ENCODE measurements at regions not wholly inside any gene's neighbourhood (a gene's known extent, or its start where the extent isn't known, plus 50 kb on each side); places are given as distances from the start of the nearest gene placed in this dataset.
A peak's percentile ranks its signal among the peaks of the same experiment; 100 is the strongest.

DNA sequence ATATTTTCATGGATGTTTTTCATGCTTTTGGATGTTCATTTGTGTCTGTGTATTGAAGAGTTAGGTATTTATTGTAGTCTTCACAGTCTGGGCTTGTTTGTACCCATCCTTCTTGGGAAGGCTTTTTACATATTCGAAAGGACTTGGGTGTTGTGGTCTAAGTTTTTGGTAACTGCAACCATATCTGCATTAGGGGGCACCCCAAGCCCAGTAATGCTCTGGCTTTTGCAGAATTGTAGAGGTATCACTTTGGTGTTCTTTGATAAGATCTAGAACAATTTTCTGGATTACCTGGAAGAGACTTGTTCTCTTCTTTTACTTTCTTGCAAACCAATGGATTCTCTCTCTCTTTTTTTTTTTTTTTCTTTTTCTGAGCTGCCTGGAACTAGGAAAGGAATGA lies 581.3 kb downstream of the DACH1 start:
- Histone ChIP-seq H3K4me1 (ENCODE audit: control extremely low read depth in 1 of 4, control insufficient read depth in 4 of 4, insufficient read depth in 4 of 4, low read length in 3 of 4) (peaks cover 0 to 3% (median under 1%) of the 10 kb centered on the region in 4 experiments), H3K4me3 (ENCODE audit: control insufficient read depth in 1 of 7, extremely low read depth in 1 of 7, insufficient read depth in 4 of 7, low read depth in 2 of 7, low read length in 6 of 7) (no peak overlapping the region), H3K36me3 (ENCODE audit: control insufficient read depth in 4 of 4, insufficient read depth in 4 of 4, low read length in 3 of 4) (no peaks in the 10 kb centered on the region), H3K9me3 (ENCODE audit: control extremely low read depth in 1 of 5, control insufficient read depth in 4 of 5, insufficient read depth in 2 of 5, low read depth in 1 of 5, low read length in 4 of 5) (no peaks in the 10 kb centered on the region), H3K27ac (ENCODE audit: insufficient read depth in 1 of 2, low read depth in 1 of 2, low read length in 2 of 2, poor library complexity in 1 of 2, severe bottlenecking in 2 of 2) (no peak overlapping the region), H3K27me3 (replicated peaks in 2 of 5; ENCODE audit: control insufficient read depth in 4 of 5, insufficient read depth in 5 of 5, low read length in 4 of 5) (no peaks in the 10 kb centered on the region)
- WGBS (ENCODE audit: insufficient coverage): no CpG with 5 or more reads among the region's 1 CpG
- CTCF ChIA-PET: interaction anchor here (1.5 kb wide), 1 partner anchor 694 kb away, joined by 4 read pairs; no protein-coding TSS in a partner anchor
- peak; percentile 10 to 36 (median 23) for DNase-seq
- POLR2A ChIA-PET: no interaction called here

DNA sequence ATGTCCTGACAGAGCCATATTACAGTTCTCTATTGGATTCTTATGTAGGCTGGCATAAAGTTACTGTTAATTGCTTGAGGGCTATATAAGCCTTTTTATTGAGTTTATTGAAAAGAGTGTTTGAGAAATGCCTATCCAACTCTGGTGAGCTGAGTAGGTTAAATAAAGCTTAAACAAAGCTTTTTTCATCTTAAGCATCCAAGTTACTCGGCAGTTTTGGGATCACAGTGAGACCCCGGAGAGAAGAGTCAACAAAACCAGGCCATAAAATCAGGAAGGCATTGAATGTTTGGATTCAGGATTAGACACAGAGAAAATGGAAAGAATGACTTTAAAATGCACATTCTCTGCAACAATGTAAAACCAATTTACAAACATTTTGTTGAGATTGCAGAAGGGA lies 588.5 kb downstream of the DACH1 start:
- H3K36me3 ChIP-seq (ENCODE audit: control insufficient read depth in 4 of 4, insufficient read depth in 4 of 4, low read length in 3 of 4): no peaks in the 10 kb centered on the region
- POLR2A ChIA-PET: no interaction called here
- no peaks in the 10 kb centered on the region for H3K9me3 ChIP-seq (ENCODE audit: control extremely low read depth in 1 of 5, control insufficient read depth in 4 of 5, insufficient read depth in 2 of 5, low read depth in 1 of 5, low read length in 4 of 5)
- 100% methylated on average over 1 of the region's 2 CpGs for WGBS (ENCODE audit: insufficient coverage)
- DNase-seq: no peak
- no peaks in the 10 kb centered on the region for H3K27me3 ChIP-seq (replicated peaks in 2 of 5; ENCODE audit: control insufficient read depth in 4 of 5, insufficient read depth in 5 of 5, low read length in 4 of 5)
- H3K4me1 ChIP-seq (ENCODE audit: control extremely low read depth in 1 of 4, control insufficient read depth in 4 of 4, insufficient read depth in 4 of 4, low read length in 3 of 4): peaks cover 0 to 6% (median 0%) of the 10 kb centered on the region in 4 experiments
- CTCF ChIA-PET: no interaction called here
- H3K4me3 ChIP-seq (ENCODE audit: control insufficient read depth in 1 of 7, extremely low read depth in 1 of 7, insufficient read depth in 4 of 7, low read depth in 2 of 7, low read length in 6 of 7): no peak overlapping the region
- no peak overlapping the region for H3K27ac ChIP-seq (ENCODE audit: insufficient read depth in 1 of 2, low read depth in 1 of 2, low read length in 2 of 2, poor library complexity in 1 of 2, severe bottlenecking in 2 of 2)

DNA sequence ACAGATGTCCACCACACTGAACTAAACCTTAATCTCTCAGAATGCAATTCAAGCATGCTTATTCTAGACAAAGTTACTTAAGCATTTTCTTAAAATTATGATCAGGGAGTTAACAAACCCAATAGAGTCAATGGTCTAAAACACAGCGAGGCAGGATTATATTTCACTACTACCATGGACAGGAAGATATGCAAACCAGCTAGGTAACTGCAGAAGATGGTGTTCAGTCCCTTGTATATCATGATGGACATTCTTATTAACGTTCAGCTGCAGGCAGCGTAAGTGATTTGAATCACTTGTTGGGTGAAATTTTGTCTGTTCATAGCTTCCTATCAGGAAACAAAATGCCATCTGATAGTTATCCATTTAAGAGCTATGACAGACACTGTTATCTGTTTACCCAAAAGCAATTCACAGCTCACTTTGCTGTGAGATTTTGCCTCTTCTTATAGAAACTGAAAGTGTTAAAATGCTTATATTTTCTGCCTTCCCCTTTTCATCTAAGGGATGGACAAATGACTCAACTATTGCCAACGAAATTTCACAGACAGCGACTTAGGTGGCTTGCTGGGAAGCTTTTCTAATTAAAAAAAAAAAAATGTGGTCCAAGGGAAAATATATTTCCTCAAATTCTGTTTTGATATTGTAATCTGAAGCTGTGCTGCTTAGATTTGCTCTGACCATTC lies 591.9 kb downstream of the DACH1 start:
- H3K27ac ChIP-seq (ENCODE audit: insufficient read depth in 1 of 2, low read depth in 1 of 2, low read length in 2 of 2, poor library complexity in 1 of 2, severe bottlenecking in 2 of 2): no peak overlapping the region
- H3K27me3 ChIP-seq (replicated peaks in 2 of 5; ENCODE audit: control insufficient read depth in 4 of 5, insufficient read depth in 5 of 5, low read length in 4 of 5): no peaks in the 10 kb centered on the region
- ChIA-PET CTCF (no interaction called here), POLR2A (no interaction called here)
- peak overlapping the region in 2 of 7 experiments; percentile 21 to 57 for H3K4me3 ChIP-seq (ENCODE audit: control insufficient read depth in 1 of 7, extremely low read depth in 1 of 7, insufficient read depth in 4 of 7, low read depth in 2 of 7, low read length in 6 of 7)
- peaks cover 0 to 6% (median 0%) of the 10 kb centered on the region in 4 experiments for H3K4me1 ChIP-seq (ENCODE audit: control extremely low read depth in 1 of 4, control insufficient read depth in 4 of 4, insufficient read depth in 4 of 4, low read length in 3 of 4)
- peaks cover 0 to 1% (median 0%) of the 10 kb centered on the region in 5 experiments for H3K9me3 ChIP-seq (ENCODE audit: control extremely low read depth in 1 of 5, control insufficient read depth in 4 of 5, insufficient read depth in 2 of 5, low read depth in 1 of 5, low read length in 4 of 5)
- DNase-seq: peak in 2 of 3 donors; percentile 55 to 60
- no peaks in the 10 kb centered on the region for H3K36me3 ChIP-seq (ENCODE audit: control insufficient read depth in 4 of 4, insufficient read depth in 4 of 4, low read length in 3 of 4)
- WGBS (ENCODE audit: insufficient coverage): 47% methylated on average over 3 of the region's 5 CpGs

DNA sequence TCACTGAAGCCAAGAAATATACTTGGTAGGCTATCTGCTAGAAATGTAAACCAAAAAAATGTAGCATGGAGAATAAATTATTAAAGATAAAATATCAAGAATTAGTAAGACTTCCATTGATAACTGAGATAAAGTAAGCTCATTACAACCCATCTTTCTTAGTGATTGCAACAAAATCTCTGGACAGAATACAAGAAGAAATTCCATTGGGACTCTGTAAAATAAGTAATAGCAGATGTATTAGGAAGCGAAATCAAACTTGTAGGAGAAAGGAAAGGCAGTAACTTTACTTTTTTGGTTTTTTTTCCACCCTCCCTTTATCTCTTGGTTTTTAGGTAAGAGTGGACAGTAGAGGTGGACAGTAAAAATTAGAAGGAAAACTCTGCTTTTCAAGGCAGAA lies 605.7 kb downstream of the DACH1 start:
- H3K27me3 ChIP-seq (replicated peaks in 2 of 5; ENCODE audit: control insufficient read depth in 4 of 5, insufficient read depth in 5 of 5, low read length in 4 of 5): no peaks in the 10 kb centered on the region
- DNase-seq: no peak
- no peak overlapping the region for H3K4me3 ChIP-seq (ENCODE audit: control insufficient read depth in 1 of 7, extremely low read depth in 1 of 7, insufficient read depth in 4 of 7, low read depth in 2 of 7, low read length in 6 of 7)
- H3K9me3 ChIP-seq (ENCODE audit: control extremely low read depth in 1 of 5, control insufficient read depth in 4 of 5, insufficient read depth in 2 of 5, low read depth in 1 of 5, low read length in 4 of 5): peaks cover 0 to under 1% (median 0%) of the 10 kb centered on the region in 5 experiments
- POLR2A ChIA-PET: no interaction called here
- CTCF ChIA-PET: interaction anchor here (0.6 kb wide), 1 partner anchor 364 kb away, joined by 3 read pairs; no protein-coding TSS in a partner anchor
- no peak overlapping the region for H3K27ac ChIP-seq (ENCODE audit: insufficient read depth in 1 of 2, low read depth in 1 of 2, low read length in 2 of 2, poor library complexity in 1 of 2, severe bottlenecking in 2 of 2)
- H3K36me3 ChIP-seq (ENCODE audit: control insufficient read depth in 4 of 4, insufficient read depth in 4 of 4, low read length in 3 of 4): no peaks in the 10 kb centered on the region
- no CpG with 5 or more reads among the region's 1 CpG for WGBS (ENCODE audit: insufficient coverage)
- no peaks in the 10 kb centered on the region for H3K4me1 ChIP-seq (ENCODE audit: control extremely low read depth in 1 of 4, control insufficient read depth in 4 of 4, insufficient read depth in 4 of 4, low read length in 3 of 4)

DNA sequence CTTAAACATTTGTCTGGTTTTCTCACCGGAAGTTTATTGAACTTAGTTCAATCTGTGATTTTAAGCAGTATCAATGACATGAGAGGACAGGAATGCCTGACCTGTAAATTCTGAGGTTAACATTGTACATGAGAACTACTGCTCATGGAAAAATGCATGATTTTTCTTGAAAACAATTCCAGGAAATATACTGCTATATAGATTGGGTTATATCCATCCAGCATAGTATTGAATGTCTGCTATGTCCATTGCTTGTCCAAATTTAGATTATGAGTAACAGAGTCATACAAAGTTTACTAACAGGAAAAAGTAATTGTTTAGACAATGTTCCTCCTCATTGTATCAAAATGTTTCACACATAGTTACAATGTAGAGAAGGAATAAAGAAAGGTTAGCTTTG lies 606.8 kb downstream of the DACH1 start:
- H3K36me3 ChIP-seq (ENCODE audit: control insufficient read depth in 4 of 4, insufficient read depth in 4 of 4, low read length in 3 of 4): no peaks in the 10 kb centered on the region
- WGBS (ENCODE audit: insufficient coverage): 100% methylated on average over 1 of the region's 1 CpG
- H3K4me1 ChIP-seq (ENCODE audit: control extremely low read depth in 1 of 4, control insufficient read depth in 4 of 4, insufficient read depth in 4 of 4, low read length in 3 of 4): no peaks in the 10 kb centered on the region
- H3K27ac ChIP-seq (ENCODE audit: insufficient read depth in 1 of 2, low read depth in 1 of 2, low read length in 2 of 2, poor library complexity in 1 of 2, severe bottlenecking in 2 of 2): no peak overlapping the region
- CTCF ChIA-PET: no interaction called here
- H3K4me3 ChIP-seq (ENCODE audit: control insufficient read depth in 1 of 7, extremely low read depth in 1 of 7, insufficient read depth in 4 of 7, low read depth in 2 of 7, low read length in 6 of 7): no peak overlapping the region
- no peaks in the 10 kb centered on the region for H3K27me3 ChIP-seq (replicated peaks in 2 of 5; ENCODE audit: control insufficient read depth in 4 of 5, insufficient read depth in 5 of 5, low read length in 4 of 5)
- DNase-seq: no peak
- H3K9me3 ChIP-seq (ENCODE audit: control extremely low read depth in 1 of 5, control insufficient read depth in 4 of 5, insufficient read depth in 2 of 5, low read depth in 1 of 5, low read length in 4 of 5): peaks cover 0 to 6% (median 0%) of the 10 kb centered on the region in 5 experiments
- POLR2A ChIA-PET: no interaction called here

DNA sequence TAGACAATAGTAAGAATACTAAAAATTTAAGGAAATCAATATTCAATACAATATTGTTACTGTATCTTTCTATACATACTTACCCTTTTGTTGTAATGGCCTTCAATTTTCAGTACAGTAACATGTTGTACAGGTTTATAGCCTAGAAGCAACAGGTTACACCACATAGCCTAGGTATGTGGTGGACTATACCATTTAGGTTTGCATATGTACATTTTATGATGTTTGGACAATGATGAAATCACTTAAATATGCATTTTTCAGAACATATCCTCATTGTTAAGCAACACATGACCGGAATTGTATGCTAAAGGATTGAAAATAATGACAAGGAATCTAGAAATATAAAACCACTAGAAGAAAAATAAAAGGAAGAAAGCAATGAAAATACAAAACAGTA lies 611.4 kb downstream of the DACH1 start:
- ChIA-PET POLR2A (no interaction called here), CTCF (no interaction called here)
- no CpG with 5 or more reads among the region's 1 CpG for WGBS (ENCODE audit: insufficient coverage)
- peaks cover 0 to 4% (median 0%) of the 10 kb centered on the region in 4 experiments for H3K4me1 ChIP-seq (ENCODE audit: control extremely low read depth in 1 of 4, control insufficient read depth in 4 of 4, insufficient read depth in 4 of 4, low read length in 3 of 4)
- no peak overlapping the region for H3K27ac ChIP-seq (ENCODE audit: insufficient read depth in 1 of 2, low read depth in 1 of 2, low read length in 2 of 2, poor library complexity in 1 of 2, severe bottlenecking in 2 of 2)
- DNase-seq: no peak
- no peak overlapping the region for H3K4me3 ChIP-seq (ENCODE audit: control insufficient read depth in 1 of 7, extremely low read depth in 1 of 7, insufficient read depth in 4 of 7, low read depth in 2 of 7, low read length in 6 of 7)
- peaks cover 0 to 6% (median 0%) of the 10 kb centered on the region in 5 experiments for H3K9me3 ChIP-seq (ENCODE audit: control extremely low read depth in 1 of 5, control insufficient read depth in 4 of 5, insufficient read depth in 2 of 5, low read depth in 1 of 5, low read length in 4 of 5)
- no peaks in the 10 kb centered on the region for H3K27me3 ChIP-seq (replicated peaks in 2 of 5; ENCODE audit: control insufficient read depth in 4 of 5, insufficient read depth in 5 of 5, low read length in 4 of 5)
- H3K36me3 ChIP-seq (ENCODE audit: control insufficient read depth in 4 of 4, insufficient read depth in 4 of 4, low read length in 3 of 4): no peaks in the 10 kb centered on the region

DNA sequence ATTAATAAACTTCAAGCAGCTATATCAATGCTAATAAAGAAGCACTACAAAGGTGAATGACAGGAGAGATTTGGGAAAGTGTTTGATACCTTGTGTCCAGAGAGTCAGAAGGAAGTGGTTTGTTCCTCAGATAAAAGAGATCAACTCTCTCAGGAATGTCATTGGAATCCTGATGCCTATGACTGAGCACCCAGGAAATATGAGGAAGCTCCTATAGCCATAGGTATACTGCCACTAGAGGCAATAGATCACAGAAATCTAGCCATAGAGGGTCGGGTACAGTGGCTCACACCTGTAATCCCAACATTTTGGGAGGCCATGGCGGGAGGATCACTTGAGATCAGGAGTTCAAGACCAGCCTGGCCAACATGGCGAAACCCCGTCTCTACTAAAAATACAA lies 612.6 kb downstream of the DACH1 start:
- ChIA-PET POLR2A (no interaction called here), CTCF (no interaction called here)
- Histone ChIP-seq H3K27ac (ENCODE audit: insufficient read depth in 1 of 2, low read depth in 1 of 2, low read length in 2 of 2, poor library complexity in 1 of 2, severe bottlenecking in 2 of 2) (no peak overlapping the region), H3K4me3 (ENCODE audit: control insufficient read depth in 1 of 7, extremely low read depth in 1 of 7, insufficient read depth in 4 of 7, low read depth in 2 of 7, low read length in 6 of 7) (no peak overlapping the region), H3K4me1 (ENCODE audit: control extremely low read depth in 1 of 4, control insufficient read depth in 4 of 4, insufficient read depth in 4 of 4, low read length in 3 of 4) (peaks cover 0 to 4% (median 0%) of the 10 kb centered on the region in 4 experiments), H3K36me3 (ENCODE audit: control insufficient read depth in 4 of 4, insufficient read depth in 4 of 4, low read length in 3 of 4) (no peaks in the 10 kb centered on the region), H3K9me3 (ENCODE audit: control extremely low read depth in 1 of 5, control insufficient read depth in 4 of 5, insufficient read depth in 2 of 5, low read depth in 1 of 5, low read length in 4 of 5) (peaks cover 0 to 6% (median 0%) of the 10 kb centered on the region in 5 experiments), H3K27me3 (replicated peaks in 2 of 5; ENCODE audit: control insufficient read depth in 4 of 5, insufficient read depth in 5 of 5, low read length in 4 of 5) (no peaks in the 10 kb centered on the region)
- DNase-seq: no peak
- WGBS (ENCODE audit: insufficient coverage): 100% methylated on average over 2 of the region's 4 CpGs
